Gastroesophageal sphincter (tissue), 3 donors: ENCODE measurements at regions not wholly inside any gene's neighbourhood (a gene's known extent, or its start where the extent isn't known, plus 50 kb on each side); places are given as distances from the start of the nearest gene placed in this dataset.

ENCODE experiments used
- POLR2AphosphoS5 ChIP-seq: sonication (generic); formaldehyde crosslinking; IDR thresholded peaks from one replicate; pipeline ENCODE4 v1.6.1; 2017; ENCODE audit warnings: antibody characterized with exemption
- TF ChIP-seq, protein P1 (sequence below), 4 experiments: fragments of 200-600 bp in 2 of 4; fragments of 450-650 bp in 2 of 4; sonication (generic) in 1 of 4; IDR thresholded peaks; one replicate each; pipeline ENCODE4 v1.5.1; 2017 to 2019; ENCODE audit warnings: antibody characterized with exemption in 4 of 4, mild to moderate bottlenecking in 2 of 4, moderate library complexity in 2 of 4

DNA sequence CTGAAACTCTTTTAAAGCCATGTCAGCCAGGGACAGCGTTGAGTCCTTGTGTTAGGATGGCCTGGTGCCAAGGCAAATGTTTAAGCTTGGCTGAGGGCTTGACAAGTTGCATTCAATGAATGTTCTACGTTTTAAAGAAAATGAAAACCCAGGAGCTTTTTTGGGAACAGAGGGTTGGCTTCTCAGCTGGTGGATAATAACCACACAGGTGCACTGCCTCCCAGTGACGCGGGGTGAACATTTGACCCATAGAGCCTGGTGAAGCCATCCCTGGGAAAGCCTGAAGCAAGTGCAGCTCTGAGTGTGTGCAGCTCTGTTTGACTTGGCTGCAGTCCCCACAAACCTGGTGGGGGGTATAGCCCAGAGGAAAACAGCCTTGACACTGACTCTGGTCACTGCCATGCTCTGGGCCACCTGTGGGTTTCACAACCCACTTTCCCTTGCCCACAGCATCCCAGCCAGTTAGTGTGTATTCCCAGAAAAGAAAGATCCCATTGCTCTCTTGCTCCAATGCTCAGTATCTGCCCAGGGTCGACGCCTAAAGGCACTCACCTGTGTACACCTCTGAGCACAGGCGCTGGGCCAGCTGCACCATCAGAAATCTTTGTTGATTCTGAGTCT, 874.9 kb downstream of the RNF144A start:
- TF ChIP-seq, protein P1, sequence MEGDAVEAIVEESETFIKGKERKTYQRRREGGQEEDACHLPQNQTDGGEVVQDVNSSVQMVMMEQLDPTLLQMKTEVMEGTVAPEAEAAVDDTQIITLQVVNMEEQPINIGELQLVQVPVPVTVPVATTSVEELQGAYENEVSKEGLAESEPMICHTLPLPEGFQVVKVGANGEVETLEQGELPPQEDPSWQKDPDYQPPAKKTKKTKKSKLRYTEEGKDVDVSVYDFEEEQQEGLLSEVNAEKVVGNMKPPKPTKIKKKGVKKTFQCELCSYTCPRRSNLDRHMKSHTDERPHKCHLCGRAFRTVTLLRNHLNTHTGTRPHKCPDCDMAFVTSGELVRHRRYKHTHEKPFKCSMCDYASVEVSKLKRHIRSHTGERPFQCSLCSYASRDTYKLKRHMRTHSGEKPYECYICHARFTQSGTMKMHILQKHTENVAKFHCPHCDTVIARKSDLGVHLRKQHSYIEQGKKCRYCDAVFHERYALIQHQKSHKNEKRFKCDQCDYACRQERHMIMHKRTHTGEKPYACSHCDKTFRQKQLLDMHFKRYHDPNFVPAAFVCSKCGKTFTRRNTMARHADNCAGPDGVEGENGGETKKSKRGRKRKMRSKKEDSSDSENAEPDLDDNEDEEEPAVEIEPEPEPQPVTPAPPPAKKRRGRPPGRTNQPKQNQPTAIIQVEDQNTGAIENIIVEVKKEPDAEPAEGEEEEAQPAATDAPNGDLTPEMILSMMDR (IDR thresholded peaks at IDR 0.05) = no peak
- no peak for TF ChIP-seq POLR2AphosphoS5
